HG03066 (cell line): ENCODE measurements at regions not wholly inside any gene's neighbourhood (a gene's known extent, or its start where the extent isn't known, plus 50 kb on each side); places are given as distances from the start of the nearest gene placed in this dataset.
"Not testable (repeated sequence)": the region's sequence is repeated elsewhere in the genome, so short reads cannot be mapped to it uniquely, and the experiment has no call there.

ENCODE experiments used
- ATAC-seq: cut with Tn5 transposase; IDR thresholded peaks from one replicate; pipeline ENCODE4 v1.9.1; 2021; ENCODE audit warnings: low read depth; ENCODE audit not compliant: unreplicated experiment

DNA sequence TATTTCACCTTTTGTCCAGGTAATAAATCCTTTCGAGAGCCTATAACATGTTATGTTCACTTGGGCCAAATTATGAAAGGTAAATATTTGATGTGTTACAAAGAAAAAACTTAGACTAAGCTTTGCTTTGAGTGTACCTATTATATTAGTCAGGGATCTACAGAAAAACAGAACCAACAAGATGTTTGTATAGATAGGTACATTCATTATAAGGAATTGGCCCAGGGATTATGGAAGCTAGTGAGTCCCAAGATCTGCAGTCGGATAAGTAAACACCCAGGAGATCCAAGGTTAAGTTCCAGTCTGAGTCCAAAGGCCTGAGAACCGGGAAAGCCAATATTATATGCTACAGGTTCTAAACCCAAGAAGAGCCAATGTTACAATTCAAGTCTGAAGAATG, 234.5 kb downstream of the NRIP1 start:
- ATAC-seq = no peak

DNA sequence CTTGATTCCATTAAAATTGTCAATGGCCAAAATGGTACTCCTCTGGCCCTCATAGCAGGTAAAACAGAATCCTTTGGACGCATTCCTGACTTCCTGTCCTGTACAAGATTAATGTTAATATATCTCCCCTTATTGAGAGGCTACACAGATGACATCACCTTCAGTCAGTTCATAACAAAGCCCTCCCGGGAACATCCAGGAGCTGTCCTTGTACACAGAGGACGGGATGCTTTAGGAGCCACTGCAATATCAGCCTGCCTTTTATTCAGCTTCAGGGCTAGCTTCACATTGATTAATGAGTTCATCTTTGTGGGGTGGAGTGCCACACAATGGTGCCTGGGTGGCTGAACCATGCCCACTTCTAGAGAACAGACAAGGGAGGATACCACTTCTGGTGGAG, 235.1 kb downstream of the NRIP1 start:
- no peak for ATAC-seq

DNA sequence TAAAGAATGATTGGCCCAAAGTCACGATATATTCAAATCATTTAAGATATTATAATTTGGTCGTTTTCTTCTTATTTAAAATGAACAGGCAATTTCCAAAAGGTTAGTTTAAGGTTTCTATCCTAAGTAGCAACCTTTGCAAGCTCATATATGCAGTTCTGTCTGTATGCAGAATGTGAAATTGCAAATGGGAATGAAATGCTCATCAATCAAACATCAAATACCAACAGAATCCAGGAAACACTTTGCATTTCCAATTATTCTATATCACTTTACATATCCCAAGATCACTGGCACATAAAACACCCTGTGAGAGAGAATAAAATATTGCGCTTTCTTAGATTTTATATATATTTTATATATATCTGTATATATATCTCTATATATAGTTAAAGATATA, 237.3 kb downstream of the NRIP1 start:
- no peak for ATAC-seq

DNA sequence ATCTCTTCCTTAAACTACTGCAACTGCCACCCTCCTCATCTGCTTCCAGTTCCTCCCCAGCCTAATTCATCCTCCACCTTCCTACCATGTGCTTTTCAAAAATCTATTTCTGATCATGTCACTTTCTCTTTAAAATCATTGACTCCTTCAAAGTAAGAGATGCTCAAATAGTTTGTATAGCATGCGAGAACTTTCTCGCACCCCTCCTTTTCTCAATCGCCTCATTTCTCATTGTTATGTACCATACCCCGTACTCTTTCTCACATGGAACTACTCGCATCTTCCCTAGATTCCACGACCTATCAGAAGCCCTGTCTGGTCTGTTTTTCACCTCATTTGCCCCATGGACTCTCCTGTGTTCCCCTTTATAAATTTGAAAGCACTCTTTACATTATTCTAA, 238.2 kb downstream of the NRIP1 start:
- no peak for ATAC-seq

DNA sequence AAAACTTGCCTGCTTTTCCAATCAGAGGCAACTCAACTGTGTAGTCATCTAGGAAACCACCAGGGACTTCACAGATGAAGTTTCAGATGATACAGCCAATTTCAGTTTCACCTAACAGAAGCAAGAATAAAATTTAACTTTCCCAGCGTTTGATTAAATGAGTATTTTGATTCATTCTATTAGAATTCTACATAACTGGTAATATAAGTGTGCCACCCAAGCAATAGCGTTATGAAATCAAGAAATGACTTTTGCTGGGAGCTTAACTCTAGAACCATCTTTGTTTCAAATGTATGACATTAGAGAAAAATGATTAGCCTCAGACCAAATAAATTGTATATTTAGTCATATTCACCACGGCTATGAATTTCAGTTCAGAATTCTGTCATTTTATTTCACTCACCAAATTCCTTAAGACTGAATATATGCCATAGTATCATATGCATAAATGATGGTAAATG, 239.3 kb downstream of the NRIP1 start:
- ATAC-seq = no peak

DNA sequence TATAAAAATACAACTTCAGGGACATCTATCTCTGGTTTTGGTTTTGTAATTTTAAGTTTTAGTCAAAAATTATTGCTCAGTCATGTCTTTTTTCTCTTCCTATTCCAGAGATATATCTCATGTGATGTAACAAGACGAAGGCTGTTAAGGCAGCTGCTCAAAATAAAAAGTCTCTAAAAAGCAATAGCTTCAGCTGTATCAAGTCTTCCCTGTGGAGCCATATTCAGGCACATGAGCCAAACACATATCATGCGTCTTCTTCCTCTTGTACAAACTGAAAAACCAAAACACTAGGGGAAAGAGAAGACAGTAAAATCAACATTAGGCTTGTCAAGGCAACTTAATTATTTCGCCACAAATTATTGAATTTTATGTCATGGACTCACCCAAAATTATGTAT, 240.7 kb downstream of the NRIP1 start:
- no peak for ATAC-seq

DNA sequence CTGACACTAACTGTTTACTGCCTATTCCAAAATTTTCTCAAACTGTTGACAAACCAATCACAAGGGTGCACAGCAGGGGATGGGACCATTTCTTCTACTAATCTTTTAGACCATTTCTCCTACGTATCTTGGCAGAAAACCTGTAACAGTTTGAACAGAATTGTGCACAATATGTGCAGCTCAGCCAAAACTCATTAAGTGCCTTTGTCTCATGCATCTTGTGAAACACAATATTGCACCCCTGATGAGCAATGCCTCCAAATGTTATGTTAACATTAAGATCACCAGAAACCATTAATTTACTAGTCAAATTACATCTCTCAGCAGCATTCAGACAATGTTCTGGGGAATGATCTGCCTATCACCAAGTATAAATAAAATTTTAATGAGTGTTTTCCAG, 247.5 kb downstream of the NRIP1 start:
- no peak for ATAC-seq

DNA sequence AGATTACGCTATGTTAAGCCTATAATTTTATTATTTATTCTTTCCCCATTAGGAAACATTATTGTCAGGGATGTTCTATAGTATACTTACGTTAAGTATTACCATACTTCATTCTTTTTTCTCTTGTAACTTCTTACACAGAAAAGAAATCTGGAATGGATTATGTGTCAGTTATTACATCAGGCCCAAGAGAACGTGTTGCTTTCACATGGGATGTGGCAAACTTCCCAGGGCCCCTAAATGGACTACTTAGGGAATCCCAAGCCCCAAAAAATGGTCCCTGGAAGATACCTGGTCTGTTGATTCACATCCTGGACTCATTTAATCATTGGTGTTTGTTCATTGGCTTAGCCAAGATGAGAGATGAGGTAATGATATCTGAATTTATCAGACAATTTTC, 249.8 kb downstream of the NRIP1 start:
- no peak for ATAC-seq

DNA sequence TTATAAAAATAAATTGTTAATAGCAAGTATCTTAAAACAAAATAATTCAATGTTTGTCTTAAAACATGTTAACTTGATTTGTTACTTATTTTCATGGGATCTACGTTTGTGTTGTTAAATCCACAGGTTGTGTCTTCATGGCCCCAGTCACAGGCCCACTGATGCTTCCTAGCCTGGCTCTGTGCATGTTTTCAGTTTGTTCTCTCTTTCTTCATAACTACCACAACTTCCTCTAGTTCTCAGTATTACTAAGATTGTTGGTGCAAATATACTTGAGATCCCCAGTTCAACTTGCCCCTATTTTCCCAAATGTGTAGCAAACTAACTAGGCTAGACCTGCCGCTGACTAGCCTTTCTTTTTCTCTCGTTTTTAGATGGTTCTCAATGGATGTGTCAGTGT, 250.5 kb downstream of the NRIP1 start:
- ATAC-seq = no peak

DNA sequence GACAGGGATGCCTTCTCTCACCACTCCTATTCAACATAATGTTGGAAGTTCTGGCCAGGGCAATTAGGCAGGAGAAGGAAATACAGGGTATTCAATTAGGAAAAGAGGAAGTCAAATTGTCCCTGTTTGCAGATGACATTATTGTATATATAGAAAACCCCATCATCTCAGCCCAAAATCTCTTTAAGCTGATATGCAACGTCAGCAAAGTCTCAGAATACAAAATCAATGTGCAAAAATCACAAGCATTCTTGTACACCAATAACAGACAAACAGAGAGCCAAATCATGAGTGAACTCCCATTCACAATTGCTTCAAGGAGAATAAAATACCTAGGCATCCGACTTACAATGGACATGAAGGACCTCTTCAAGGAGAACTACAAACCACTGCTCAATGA, 258.1 kb upstream of the SAMSN1 start:
- ATAC-seq = not testable (repeated sequence)

DNA sequence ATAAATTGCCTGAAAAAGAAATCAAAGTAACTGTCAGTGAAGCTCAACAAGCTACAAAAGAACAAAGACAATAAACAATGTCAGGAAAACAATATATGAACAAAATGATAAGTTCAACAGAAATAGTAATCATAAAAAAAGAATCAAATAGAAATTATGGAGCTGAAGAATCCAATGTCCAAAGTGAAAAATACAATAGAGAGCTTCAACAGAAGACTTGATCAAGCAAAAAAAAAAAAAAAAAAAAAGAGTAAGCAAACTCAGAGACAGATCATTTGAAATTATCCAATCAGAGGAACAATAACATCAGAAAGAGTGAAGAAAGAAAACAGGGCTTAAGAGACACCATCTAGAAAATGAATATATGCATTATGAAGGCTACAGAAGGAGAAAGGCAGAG, 251.4 kb upstream of the SAMSN1 start:
- no peak for ATAC-seq

DNA sequence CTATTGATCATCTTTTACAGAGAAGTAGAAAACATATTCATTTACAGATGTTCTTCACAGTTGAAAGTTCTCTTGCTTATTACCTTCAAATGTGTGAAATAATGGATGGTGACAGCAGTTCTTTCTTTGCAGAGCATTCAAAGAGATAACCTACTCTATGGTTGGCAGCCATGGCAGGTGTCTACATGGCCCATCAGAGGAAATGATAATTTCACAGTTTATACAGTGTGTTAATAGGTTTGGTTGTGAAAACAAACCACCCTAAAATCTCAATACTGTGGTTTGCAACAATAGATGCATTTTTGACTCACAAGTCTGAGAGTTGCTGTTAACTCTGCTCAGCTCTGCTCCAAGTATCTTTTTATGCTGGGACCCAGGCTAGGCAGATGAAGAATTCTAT, 241.2 kb upstream of the SAMSN1 start:
- no peak for ATAC-seq

DNA sequence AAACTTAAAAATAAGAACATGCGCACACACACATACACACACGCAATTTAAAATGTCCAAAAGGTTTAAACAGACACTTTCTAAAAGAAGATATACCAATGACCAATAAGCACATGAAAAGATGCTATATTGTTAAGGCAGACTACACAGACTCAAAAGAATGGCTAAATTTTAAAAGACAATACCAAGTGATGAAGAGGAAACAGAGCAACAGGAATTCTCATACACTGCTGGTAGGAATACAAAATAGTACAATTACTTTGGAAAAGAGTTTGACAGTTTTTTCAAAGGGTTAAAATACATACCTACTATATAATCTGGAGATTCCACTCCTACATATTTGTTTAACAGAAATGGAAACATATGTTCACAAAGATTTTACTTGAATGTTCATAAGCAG, 239.6 kb upstream of the SAMSN1 start:
- ATAC-seq = no peak

DNA sequence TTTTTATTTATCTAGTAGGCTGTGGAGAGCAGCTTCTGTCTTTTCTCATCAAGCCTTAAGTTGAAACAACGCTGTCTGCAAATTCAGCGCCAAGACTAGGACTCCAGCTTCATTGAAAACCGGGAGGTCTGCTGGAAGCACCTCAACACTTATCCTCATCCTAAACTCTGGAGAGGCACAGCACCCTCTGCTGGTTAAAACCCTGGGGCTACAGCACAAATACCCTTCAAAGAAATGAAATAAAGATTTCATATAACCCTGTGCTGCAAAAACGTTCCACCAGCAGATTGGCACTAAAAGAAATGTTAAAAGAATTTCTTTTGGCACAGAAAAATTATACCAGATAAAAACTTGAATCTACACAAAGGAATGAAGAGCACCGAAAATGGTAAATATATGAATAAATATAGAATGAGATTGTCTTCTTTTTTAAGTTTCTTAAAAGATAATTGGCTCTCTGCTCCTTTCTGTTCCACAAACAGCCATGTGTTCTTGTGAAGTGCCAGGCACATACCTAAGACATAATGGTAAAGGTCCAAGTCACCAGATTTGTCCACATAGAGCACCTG, 227.7 kb upstream of the SAMSN1 start:
- no peak for ATAC-seq

DNA sequence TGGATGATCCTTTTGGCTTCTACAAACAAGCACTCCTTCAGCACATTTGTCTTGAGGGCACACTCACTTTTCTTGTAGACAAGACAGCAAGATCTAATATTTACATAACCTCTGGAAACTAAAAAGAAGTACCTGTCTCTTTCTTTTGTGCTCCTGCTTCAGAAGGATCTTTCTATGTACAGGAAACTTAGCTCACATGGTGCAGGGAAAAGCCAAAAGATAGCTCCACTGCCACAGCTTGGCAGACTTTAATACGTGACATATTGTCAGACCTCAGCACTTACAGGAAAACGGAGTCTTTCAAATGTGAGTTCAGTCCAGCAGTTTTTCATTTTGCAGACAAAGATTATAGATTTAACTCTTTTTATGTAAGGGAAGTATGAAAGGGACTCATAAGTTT, 225.5 kb upstream of the SAMSN1 start:
- ATAC-seq = no peak

DNA sequence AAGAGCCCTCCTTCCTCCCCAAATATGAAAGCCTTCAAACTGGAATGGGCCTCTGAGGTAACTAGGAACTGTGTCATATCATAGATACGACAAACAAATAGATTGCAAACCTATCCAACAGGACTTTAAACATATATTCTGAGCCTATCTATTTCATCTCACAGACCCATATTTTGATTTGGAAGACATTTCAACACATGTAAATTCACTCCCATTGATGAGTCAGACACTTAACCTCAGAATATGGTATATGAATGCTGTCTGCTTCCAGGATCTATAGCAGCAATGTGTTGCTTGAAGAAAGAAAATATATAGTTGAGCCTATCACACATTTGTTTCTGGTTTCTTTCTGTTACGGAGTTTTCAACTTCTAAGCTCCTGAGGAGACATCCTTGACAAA, 221.9 kb upstream of the SAMSN1 start:
- no peak for ATAC-seq

DNA sequence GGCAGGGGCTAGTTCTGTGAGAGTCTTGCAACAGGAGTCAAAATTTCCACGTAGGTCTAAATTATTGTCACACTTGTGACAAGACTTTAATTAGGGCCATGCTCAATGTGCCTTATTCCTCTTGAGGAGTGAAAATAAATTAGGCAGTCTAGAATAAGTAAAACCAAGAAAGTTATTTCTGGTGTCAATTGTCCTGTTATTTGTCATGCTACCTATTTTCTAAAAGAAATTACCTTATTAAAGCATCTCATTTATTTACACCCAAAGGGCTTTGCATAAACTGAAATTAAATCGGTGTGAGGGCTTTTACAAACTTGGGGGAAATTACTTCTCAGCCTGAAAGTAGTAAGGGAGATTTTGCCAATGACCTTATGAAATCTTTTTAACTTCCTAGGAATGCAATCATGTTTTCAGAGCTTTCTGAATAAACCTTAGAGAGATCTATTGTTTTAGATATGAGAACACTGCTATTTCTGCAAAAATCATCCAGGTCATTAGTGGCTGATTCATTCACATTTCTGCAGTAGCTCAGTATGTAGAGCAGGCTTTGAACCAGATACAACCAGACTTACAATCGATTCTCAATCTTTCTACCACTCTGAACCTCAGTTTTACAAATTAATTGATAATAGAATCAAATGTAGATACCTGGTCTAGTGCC, 221.2 kb upstream of the SAMSN1 start:
- no peak for ATAC-seq

DNA sequence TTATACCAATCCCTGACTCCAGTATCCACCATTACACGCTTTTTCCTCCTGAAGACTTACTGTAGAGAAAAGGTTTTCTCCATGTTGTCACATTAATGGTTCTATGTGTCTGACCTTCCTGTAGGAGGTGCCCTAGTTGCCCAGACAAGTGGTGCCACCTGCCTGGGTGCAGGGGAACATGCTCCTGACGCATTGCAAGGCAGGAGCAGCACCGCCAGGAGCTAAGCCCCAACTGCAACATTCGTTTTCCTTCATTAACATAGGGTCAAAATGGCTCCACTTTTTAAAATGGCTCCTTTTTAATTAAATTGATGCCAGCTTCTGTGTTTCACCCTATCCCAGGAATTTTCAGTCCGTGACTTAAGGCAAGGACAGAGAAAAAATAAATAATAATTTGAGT, 220.1 kb upstream of the SAMSN1 start:
- ATAC-seq = no peak

DNA sequence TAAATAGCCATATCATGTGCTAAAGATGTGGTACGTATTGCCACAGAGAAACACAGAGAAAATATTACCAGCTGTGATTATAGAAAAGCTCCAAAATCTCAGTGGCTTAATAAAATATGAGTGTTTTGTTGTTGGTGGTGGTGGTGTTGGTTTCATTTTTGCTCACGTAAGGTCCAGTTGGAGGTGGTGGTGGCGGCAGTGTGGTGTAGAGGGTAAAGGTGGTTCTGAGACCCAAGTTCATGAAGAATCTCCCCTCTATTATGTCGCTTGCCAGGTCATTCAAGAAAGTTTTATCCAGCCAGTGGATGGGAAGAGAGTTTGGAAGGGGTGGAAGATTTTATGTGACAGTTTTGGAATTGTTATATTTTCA, 217.6 kb upstream of the SAMSN1 start:
- peak; percentile 20 for ATAC-seq

DNA sequence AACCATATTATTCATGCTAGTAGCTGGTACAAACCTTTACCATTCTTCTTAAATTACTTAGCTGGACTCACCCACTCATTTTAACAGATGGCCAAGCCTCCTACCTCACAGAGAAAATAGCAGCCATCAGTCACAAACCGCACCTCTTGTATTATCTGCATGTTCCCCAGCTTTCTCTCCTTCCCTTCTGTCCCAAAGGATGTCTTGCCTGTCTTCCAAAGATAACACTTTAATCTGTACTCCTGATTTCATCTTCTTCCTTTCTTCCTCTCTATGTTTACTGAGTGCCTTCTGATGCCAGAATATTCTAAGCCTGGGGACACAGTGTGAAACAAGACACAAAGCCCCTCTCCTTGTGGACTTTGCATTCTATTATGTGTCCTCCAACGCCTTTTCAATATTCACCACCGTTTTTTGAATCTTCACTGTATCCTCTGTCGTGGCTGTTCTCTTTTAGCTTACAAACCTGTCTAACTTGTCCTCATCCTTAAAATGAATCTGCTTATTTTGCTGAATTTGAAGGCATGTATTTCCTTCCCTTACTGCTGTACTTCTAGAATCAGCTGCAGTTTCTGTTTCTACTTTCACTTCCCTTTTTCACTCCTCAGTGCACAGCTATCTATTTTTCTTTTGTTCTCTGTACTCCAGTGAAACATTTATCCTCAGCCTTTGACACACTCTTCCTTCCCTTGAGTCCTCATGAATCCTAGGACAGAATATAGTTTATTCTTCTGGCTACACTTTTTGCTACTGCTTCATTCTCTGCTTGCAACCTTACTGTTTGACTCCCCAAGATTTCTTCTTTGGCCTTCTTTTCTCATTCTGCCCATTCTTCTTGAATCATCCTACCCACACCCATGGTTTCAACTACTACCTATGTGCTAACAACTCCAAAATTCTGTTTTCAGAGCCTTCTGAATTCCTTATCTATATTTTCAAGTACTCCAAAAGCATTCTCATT, 216.9 kb upstream of the SAMSN1 start:
- ATAC-seq = peak; percentile 96

DNA sequence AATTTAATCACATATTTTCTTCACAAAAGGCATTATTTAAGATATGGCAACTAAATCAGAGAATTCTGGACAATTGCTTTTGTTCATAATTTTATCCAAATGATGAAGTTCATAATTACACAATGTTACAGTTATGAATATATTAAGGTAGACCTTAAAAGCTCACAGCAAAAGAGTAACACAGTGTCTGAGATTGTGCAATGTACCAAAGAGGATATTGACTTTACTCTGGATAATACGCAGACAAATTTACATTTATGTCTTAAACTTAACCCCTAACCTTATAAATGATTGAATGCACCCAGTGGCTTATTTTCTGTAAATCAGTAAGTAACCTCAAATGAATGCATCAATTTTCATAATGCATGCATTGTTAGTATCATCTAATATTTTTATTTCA, 216.2 kb upstream of the SAMSN1 start:
- ATAC-seq = no peak

DNA sequence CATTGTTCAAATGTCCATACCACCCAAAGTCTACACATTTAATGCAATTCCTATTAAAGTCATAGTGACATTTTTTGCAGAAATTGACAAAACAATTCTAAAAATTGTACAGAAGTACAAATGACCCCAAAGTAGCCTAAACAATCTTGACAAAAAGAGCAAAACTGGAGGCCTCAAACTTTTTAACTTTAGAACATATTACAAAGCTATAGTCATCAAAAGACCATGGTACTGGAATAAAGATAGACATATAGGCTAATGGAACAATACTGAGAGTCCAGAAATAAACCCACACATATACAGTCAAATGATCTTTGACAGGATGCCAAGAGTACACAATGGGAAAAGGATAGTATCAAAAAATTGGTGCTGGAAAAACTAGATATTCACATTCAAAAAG, 213.2 kb upstream of the SAMSN1 start:
- ATAC-seq = no peak
